Liver (tissue), 8 donors: ENCODE measurements at regions not wholly inside any gene's neighbourhood (a gene's known extent, or its start where the extent isn't known, plus 50 kb on each side); places are given as distances from the start of the nearest gene placed in this dataset.

Experiments
- DNase-seq: peaks from one replicate; pipeline ENCODE4 v3.0.0-alpha.2; 2017; ENCODE audit warnings: low spot score
- H3K27ac ChIP-seq, 2 donors: one replicate each; pipeline ENCODE4 v1.7.0; 2013; ENCODE audit warnings: inconsistent platforms in 2 of 2, low read length in 2 of 2, control low read depth in 1 of 2, low read depth in 1 of 2, mild to moderate bottlenecking in 1 of 2
- H3K27me3 ChIP-seq, 4 donors: one replicate each; pipeline versions ENCODE4 v1.6.1 to v1.7.0; 2013; ENCODE audit warnings: low read length in 3 of 4, inconsistent platforms in 1 of 4, mild to moderate bottlenecking in 1 of 4, moderate library complexity in 1 of 4; ENCODE audit not compliant: control insufficient read depth in 4 of 4, insufficient read depth in 4 of 4
- H3K36me3 ChIP-seq, 4 donors: one replicate each; pipeline versions ENCODE4 v1.6.1 to v1.7.0; 2013; ENCODE audit warnings: low read length in 3 of 4, mild to moderate bottlenecking in 3 of 4, low read depth in 1 of 4, moderate library complexity in 1 of 4; ENCODE audit not compliant: control insufficient read depth in 4 of 4, insufficient read depth in 3 of 4
- H3K4me1 ChIP-seq, 4 donors: one replicate each; pipeline versions ENCODE4 v1.6.1 to v1.7.0; 2013; ENCODE audit warnings: low read length in 3 of 4, mild to moderate bottlenecking in 3 of 4, moderate library complexity in 1 of 4; ENCODE audit not compliant: control insufficient read depth in 4 of 4, insufficient read depth in 4 of 4
- H3K4me3 ChIP-seq, 3 donors: one replicate each; pipeline versions ENCODE4 v1.6.1 to v1.7.0; 2013; ENCODE audit warnings: low read length in 3 of 3, control low read depth in 1 of 3, low read depth in 1 of 3, mild to moderate bottlenecking in 1 of 3
- H3K9ac ChIP-seq, 2 donors: one replicate each; pipeline ENCODE4 v1.7.0; 2013; ENCODE audit warnings: low read length in 2 of 2, mild to moderate bottlenecking in 2 of 2, moderate library complexity in 2 of 2, control low read depth in 1 of 2, low read depth in 1 of 2
- H3K9me3 ChIP-seq, 4 donors: one replicate each; pipeline versions ENCODE4 v1.6.1 to v1.7.0; 2013; ENCODE audit warnings: low read length in 3 of 4; ENCODE audit not compliant: control insufficient read depth in 4 of 4
- EGR1 ChIP-seq, 2 donors: IDR thresholded peaks; 2 replicates each; pipeline ENCODE4 v1.6.1; 2016 to 2018; ENCODE audit warnings: antibody characterized with exemption in 2 of 2, low read depth in 2 of 2
- FOXA1 ChIP-seq: IDR thresholded peaks from 2 replicates; pipeline ENCODE4 v1.6.1; 2016; ENCODE audit warnings: antibody characterized with exemption
- GABPA ChIP-seq, 2 donors: IDR thresholded peaks in 1 of 2; conservative IDR thresholded peaks in 1 of 2; 2 replicates each; pipeline ENCODE4 v1.6.1; 2016; ENCODE audit warnings: antibody characterized with exemption in 2 of 2, mild to moderate bottlenecking in 1 of 2, moderate library complexity in 1 of 2
- HNF4A ChIP-seq, 2 donors: conservative IDR thresholded peaks; 2 replicates each; pipeline ENCODE4 v1.6.1; 2016; ENCODE audit warnings: antibody characterized with exemption in 2 of 2, mild to moderate bottlenecking in 2 of 2
- HNF4G ChIP-seq: IDR thresholded peaks from 2 replicates; pipeline ENCODE4 v1.6.1; 2016; ENCODE audit warnings: antibody characterized with exemption
- JUND ChIP-seq, 2 donors: IDR thresholded peaks; 2 replicates each; pipeline ENCODE4 v1.6.1; 2016; ENCODE audit warnings: antibody characterized with exemption in 2 of 2
- NR2F2 ChIP-seq: IDR thresholded peaks from 2 replicates; pipeline ENCODE4 v1.6.1; 2016; ENCODE audit warnings: antibody characterized with exemption
- RAD21 ChIP-seq, 2 donors: IDR thresholded peaks; 2 replicates each; pipeline ENCODE4 v1.6.1; 2016; ENCODE audit warnings: antibody characterized with exemption in 2 of 2, mild to moderate bottlenecking in 2 of 2
- RXRA ChIP-seq, 2 donors: IDR thresholded peaks; 2 replicates each; pipeline ENCODE4 v1.6.1; 2017 to 2018; ENCODE audit warnings: antibody characterized with exemption in 2 of 2, mild to moderate bottlenecking in 1 of 2
- TAF1 ChIP-seq: conservative IDR thresholded peaks from 2 replicates; pipeline ENCODE4 v1.6.1; 2016; ENCODE audit warnings: antibody characterized with exemption, mild to moderate bottlenecking
- YY1 ChIP-seq: IDR thresholded peaks from 2 replicates; pipeline ENCODE4 v1.6.1; 2016; ENCODE audit warnings: antibody characterized with exemption, mild to moderate bottlenecking
- WGBS: extraction: QIAGEN DNeasy Blood & Tissue Kit; methylation state at CpG from one replicate; pipeline ENCODE4 v1.1.7; 2013; 5-methylcytosine and 5-hydroxymethylcytosine counted together
- TF ChIP-seq, protein P1 (sequence below): fragments of 150-350 bp; IDR thresholded peaks from 2 replicates; pipeline ENCODE4 v1.5.1; 2017; ENCODE audit warnings: improper control_type of control experiment, low read depth, low read length; ENCODE audit not compliant: missing input control
- TF ChIP-seq, protein P2 (sequence below): IDR thresholded peaks from 2 replicates; pipeline ENCODE4 v1.6.1; 2016; ENCODE audit warnings: antibody characterized with exemption
- TF ChIP-seq, protein P3 (sequence below): IDR thresholded peaks from 2 replicates; pipeline ENCODE4 v1.6.1; 2016; ENCODE audit warnings: antibody characterized with exemption
- TF ChIP-seq, protein P4 (sequence below): IDR thresholded peaks from 2 replicates; pipeline ENCODE4 v1.6.1; 2016; ENCODE audit warnings: antibody characterized with exemption
- TF ChIP-seq, protein P5 (sequence below): IDR thresholded peaks from 2 replicates; pipeline ENCODE4 v1.6.1; 2016; ENCODE audit warnings: antibody characterized with exemption, mild to moderate bottlenecking
- donor health status: healthy.
- donor health status: healthy.
- donor health status: healthy.
- donor health status: healthy.
- donor health status: healthy.

DNA sequence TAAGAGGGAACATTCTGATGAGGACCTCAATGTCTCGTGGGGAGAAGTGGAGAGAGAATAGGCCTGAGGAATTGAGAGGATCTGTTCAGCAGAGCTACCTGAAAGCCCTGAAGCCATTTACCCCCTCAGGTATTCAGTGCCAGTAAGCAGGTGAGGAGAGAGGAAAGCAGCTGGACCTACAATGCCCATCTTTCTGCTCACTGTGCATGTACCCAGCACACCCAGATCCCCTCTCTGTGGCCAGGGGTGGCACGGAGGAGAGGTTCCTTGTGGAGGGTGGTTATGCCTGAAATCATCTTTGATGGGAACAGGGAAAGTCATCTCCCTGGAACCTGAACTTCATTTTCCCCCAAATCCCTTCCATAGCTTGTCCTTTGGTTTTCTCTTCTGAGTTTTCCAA is 277.8 kb upstream of the B3GAT1 start:
- DNase-seq: no peak
- no peaks in the 10 kb centered on the region for H3K9me3 ChIP-seq
- H3K36me3 ChIP-seq: no peaks in the 10 kb centered on the region
- WGBS: 81% methylated on average over 2 of the region's 2 CpGs
- no peak overlapping the region for H3K9ac ChIP-seq
- H3K4me1 ChIP-seq: no peaks in the 10 kb centered on the region
- TF ChIP-seq JUND (IDR thresholded peaks at IDR 0.05) (no peak), NR2F2 (no peak), RXRA (IDR thresholded peaks at IDR 0.05) (no peak), HNF4G (no peak), YY1 (no peak), GABPA (IDR thresholded peaks at IDR 0.05 in 1 of 2, conservative IDR thresholded peaks at IDR 0.05 in 1 of 2) (no peak), TAF1 (no peak), EGR1 (IDR thresholded peaks at IDR 0.05; ENCODE audit: low read depth in 2 of 2) (no peak), RAD21 (IDR thresholded peaks at IDR 0.05) (no peak), HNF4A (conservative IDR thresholded peaks at IDR 0.05) (no peak)
- TF ChIP-seq, protein P1, sequence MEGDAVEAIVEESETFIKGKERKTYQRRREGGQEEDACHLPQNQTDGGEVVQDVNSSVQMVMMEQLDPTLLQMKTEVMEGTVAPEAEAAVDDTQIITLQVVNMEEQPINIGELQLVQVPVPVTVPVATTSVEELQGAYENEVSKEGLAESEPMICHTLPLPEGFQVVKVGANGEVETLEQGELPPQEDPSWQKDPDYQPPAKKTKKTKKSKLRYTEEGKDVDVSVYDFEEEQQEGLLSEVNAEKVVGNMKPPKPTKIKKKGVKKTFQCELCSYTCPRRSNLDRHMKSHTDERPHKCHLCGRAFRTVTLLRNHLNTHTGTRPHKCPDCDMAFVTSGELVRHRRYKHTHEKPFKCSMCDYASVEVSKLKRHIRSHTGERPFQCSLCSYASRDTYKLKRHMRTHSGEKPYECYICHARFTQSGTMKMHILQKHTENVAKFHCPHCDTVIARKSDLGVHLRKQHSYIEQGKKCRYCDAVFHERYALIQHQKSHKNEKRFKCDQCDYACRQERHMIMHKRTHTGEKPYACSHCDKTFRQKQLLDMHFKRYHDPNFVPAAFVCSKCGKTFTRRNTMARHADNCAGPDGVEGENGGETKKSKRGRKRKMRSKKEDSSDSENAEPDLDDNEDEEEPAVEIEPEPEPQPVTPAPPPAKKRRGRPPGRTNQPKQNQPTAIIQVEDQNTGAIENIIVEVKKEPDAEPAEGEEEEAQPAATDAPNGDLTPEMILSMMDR: no peak
- TF ChIP-seq, protein P2, sequence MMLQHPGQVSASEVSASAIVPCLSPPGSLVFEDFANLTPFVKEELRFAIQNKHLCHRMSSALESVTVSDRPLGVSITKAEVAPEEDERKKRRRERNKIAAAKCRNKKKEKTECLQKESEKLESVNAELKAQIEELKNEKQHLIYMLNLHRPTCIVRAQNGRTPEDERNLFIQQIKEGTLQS: no peak
- TF ChIP-seq, protein P3, sequence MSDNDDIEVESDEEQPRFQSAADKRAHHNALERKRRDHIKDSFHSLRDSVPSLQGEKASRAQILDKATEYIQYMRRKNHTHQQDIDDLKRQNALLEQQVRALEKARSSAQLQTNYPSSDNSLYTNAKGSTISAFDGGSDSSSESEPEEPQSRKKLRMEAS: no peak
- peaks cover 0 to 19% (median 0%) of the 10 kb centered on the region in 4 donors for H3K27me3 ChIP-seq
- H3K4me3 ChIP-seq: no peak overlapping the region
- H3K27ac ChIP-seq: no peak overlapping the region

DNA sequence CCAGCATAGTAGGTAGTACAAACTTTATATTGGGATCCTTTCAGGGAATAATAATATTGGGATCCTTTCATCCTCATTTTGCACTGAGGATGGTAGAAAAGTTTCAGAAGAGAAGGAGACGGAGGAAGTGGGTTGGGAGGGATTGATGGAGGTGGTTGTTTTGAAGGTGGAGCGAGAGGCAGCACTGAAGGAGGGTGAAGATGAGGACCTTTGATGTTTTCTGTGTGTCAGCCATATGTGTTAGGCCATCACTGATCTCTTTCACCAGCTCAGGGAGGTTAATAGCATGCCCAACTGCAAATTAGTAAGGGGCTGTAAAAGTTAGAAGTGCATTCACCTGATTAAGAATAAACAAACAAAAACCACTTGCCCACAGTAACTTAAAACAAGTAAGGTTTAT is 275.5 kb upstream of the B3GAT1 start:
- DNase-seq: no peak
- no peaks in the 10 kb centered on the region for H3K4me1 ChIP-seq
- 84% methylated on average over 2 of the region's 2 CpGs for WGBS

More for the DNA sequence above, 275.5 kb upstream of the B3GAT1 start:
- Histone ChIP-seq H3K9ac (no peak overlapping the region), H3K27ac (no peak overlapping the region), H3K4me3 (no peak overlapping the region), H3K36me3 (no peaks in the 10 kb centered on the region), H3K27me3 (peaks cover 0 to 19% (median 2%) of the 10 kb centered on the region in 4 donors), H3K9me3 (no peaks in the 10 kb centered on the region)
- TF ChIP-seq, protein P4, sequence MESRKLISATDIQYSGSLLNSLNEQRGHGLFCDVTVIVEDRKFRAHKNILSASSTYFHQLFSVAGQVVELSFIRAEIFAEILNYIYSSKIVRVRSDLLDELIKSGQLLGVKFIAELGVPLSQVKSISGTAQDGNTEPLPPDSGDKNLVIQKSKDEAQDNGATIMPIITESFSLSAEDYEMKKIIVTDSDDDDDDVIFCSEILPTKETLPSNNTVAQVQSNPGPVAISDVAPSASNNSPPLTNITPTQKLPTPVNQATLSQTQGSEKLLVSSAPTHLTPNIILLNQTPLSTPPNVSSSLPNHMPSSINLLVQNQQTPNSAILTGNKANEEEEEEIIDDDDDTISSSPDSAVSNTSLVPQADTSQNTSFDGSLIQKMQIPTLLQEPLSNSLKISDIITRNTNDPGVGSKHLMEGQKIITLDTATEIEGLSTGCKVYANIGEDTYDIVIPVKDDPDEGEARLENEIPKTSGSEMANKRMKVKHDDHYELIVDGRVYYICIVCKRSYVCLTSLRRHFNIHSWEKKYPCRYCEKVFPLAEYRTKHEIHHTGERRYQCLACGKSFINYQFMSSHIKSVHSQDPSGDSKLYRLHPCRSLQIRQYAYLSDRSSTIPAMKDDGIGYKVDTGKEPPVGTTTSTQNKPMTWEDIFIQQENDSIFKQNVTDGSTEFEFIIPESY: no peak
- TF ChIP-seq, protein P1: no peak
- TF ChIP-seq NR2F2: no peak
- TF ChIP-seq EGR1 (IDR thresholded peaks at IDR 0.05; ENCODE audit: low read depth in 2 of 2): no peak
- TF ChIP-seq, protein P3: no peak
- TF ChIP-seq, protein P5, sequence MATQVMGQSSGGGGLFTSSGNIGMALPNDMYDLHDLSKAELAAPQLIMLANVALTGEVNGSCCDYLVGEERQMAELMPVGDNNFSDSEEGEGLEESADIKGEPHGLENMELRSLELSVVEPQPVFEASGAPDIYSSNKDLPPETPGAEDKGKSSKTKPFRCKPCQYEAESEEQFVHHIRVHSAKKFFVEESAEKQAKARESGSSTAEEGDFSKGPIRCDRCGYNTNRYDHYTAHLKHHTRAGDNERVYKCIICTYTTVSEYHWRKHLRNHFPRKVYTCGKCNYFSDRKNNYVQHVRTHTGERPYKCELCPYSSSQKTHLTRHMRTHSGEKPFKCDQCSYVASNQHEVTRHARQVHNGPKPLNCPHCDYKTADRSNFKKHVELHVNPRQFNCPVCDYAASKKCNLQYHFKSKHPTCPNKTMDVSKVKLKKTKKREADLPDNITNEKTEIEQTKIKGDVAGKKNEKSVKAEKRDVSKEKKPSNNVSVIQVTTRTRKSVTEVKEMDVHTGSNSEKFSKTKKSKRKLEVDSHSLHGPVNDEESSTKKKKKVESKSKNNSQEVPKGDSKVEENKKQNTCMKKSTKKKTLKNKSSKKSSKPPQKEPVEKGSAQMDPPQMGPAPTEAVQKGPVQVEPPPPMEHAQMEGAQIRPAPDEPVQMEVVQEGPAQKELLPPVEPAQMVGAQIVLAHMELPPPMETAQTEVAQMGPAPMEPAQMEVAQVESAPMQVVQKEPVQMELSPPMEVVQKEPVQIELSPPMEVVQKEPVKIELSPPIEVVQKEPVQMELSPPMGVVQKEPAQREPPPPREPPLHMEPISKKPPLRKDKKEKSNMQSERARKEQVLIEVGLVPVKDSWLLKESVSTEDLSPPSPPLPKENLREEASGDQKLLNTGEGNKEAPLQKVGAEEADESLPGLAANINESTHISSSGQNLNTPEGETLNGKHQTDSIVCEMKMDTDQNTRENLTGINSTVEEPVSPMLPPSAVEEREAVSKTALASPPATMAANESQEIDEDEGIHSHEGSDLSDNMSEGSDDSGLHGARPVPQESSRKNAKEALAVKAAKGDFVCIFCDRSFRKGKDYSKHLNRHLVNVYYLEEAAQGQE: no peak
- TF ChIP-seq RXRA (IDR thresholded peaks at IDR 0.05): no peak
- TF ChIP-seq FOXA1: no peak
- TF ChIP-seq HNF4G: no peak
- no peak for TF ChIP-seq TAF1
